GM23248 (cell line): ENCODE measurements at regions not wholly inside any gene's neighbourhood (a gene's known extent, or its start where the extent isn't known, plus 50 kb on each side); places are given as distances from the start of the nearest gene placed in this dataset.

Source experiments
- EZH2 ChIP-seq: fragments of 200-600 bp; sonication (generic); IDR thresholded peaks from 2 replicates; pipeline ENCODE4 v1.6.1; 2018; ENCODE audit warnings: antibody characterized with exemption, mild to moderate bottlenecking; ENCODE audit not compliant: insufficient read depth, poor library complexity, severe bottlenecking
- EZH2phosphoT487 ChIP-seq: fragments of 200-600 bp; sonication (generic); IDR thresholded peaks from 2 replicates; pipeline ENCODE4 v1.6.1; 2018; ENCODE audit warnings: antibody characterized with exemption, moderate library complexity, mild to moderate bottlenecking, low read depth; ENCODE audit not compliant: insufficient read depth

DNA sequence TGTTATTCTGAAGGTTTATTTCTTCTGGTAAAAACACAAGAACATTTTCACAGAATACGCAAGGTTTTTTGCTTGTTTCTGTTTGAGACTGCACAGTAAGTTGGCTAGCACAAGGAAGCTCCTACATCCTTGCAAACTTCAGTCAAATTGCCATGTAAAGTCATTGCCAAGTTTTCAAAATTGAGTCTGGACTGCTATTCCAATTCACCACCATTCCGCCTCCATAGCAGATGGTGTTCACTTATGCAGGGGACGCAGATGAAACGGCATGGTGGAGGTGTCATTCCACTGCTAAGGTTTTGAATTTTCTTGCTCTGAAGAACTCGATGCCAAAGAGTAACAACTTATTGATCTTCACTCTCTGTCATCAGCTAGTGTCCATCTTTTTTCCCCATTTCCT lies 303.9 kb upstream of the SYT1 start:
- TF ChIP-seq EZH2 (no peak), EZH2phosphoT487 (no peak)
